Hindlimb muscle (tissue), 1 donor: ENCODE measurements at regions not wholly inside any gene's neighbourhood (a gene's known extent, or its start where the extent isn't known, plus 50 kb on each side); places are given as distances from the start of the nearest gene placed in this dataset.

Source experiments
- DNase-seq: peaks from one replicate; pipeline ENCODE4 v3.0.0-alpha.2; 2013

DNA sequence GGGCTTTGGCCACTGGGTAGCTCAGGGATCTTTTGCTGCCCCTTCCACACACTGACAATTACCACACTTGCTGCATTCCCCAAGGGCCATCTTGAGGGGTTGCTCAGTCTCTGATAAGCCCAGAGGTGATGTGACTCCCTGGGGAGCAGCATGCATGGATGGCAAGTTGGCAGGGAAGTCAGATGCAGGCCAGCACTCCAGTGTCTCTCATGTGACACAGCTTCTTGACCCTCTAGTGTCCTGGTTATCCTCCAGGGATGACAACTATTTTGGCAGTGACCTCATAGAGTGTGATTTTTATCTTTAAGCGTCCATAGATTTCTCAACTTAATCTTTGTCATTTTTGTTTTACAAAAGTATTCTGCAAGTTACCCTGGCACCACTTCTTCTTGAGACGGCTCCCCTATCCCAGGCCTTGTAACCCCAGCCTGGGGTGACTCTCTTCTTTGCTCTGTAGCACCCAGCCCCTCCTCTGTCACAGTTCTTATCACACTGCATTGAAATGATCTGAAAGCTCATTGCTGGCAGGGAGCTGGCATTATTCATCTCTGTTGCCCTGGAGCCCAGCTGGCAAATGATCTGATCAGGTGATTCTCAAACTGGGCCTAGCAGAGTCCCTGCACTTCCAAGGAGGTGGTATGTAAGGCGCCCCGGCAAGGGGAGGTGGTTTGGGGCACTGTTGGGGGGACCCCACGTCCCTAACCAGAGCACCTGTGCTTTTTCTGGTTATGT lies 72.6 kb downstream of the TENT5C start:
- no peak for DNase-seq

DNA sequence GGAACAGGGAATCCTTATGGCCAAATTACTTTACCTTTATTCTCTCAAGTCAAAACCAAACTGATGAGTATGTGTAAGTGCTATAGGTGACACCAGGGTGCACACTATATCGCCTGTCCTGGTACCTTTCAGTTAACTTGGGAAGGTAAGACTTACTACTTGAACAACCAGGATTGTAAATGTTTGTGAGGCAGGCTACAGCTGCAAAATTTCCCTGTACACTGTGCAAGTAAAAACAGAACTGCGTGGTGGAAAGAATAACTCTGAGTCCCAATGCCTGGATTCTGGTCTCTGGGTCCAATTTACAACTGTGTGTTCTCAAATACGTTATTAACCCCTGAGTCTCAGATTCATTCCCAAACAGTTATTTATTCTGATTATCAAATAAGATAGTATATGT lies 73.5 kb downstream of the TENT5C start:
- DNase-seq: no peak

DNA sequence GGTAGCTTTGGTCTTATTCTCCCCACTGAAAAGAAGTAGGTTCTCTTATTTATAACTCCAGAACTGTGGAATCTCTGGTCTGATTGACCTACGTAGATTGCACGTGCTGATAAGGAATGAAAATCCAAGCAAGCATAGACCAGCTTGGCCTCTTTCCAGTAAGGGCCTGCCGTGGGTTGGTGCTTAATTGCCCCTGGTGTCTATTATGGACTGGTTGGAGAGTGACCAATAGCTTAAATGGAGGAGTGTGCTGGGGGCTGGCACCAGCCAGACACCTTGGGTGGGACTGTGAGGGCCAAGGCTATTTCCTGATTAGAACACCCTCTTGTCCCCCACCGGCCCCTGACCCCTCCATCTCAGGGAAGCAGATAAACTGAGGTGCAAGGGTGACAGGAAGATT lies 74.0 kb downstream of the TENT5C start:
- DNase-seq: no peak

DNA sequence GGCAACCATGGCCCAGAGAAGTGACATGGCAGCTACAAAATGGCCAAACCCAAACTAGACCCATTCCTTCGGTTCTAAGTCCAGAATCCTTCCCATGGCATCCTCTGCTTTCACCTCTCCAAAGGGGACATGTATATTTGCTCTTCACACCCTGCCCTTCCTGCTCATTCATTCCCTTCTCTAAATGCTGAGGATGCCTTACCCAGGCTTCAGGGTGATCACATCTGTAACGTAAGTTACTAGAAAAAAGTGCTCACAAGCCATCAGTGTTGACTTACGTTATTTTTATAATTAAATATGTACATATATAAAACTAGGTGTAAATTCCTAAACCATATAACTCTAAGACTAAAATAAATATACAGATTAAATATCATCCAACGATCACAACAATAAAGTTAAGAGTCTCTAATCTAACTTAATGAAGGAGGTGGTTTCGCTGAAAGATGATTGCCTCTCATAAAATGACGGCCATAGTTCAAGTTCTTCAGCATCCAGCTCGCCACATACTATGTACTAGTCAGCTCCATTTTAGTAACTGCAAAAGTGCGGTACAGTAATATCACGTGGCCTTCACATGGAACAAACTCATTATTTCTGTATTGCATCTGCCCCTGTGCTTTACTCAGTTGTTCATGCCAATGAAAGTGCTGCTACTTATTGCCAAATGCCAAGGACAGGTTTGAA lies 74.6 kb downstream of the TENT5C start:
- DNase-seq: no peak

DNA sequence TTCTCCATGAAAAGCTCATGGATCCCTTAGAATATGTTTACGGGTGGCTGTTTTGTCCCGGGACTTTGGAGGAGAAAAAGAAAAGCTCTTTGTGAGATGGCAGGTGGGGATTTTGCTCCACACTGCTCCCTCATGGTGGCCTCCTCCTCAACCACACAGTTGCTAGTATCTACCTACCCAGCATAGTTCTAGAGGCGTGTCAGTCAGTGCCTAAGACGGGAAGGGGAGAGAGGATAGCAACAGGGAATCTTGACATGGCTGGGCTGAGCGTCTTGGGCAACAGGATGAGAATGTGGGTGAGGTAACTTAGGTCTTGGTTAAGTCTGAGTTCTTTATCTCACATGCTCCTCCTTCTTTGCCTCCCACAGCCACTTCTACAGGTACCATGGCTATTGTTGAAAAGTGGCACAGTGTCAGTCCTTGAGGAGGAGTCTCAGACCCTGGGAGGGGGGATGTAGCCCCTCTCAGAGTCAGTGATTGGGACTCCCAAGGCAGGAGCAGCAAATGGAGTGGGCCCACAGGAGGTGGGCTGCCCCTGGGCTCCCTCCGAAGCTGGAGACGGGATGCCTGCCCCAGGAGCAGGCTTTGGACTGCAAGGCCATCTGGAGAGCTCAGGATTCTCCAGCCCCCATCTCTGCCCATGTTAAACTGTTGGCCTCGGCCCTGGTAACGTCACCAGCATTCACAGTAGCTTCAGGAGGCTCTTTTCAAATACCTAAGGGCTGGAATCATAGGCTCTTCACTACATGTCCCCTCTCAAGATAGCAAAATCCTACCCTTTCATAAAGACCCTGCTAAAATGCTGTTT lies 75.4 kb downstream of the TENT5C start:
- no peak for DNase-seq

DNA sequence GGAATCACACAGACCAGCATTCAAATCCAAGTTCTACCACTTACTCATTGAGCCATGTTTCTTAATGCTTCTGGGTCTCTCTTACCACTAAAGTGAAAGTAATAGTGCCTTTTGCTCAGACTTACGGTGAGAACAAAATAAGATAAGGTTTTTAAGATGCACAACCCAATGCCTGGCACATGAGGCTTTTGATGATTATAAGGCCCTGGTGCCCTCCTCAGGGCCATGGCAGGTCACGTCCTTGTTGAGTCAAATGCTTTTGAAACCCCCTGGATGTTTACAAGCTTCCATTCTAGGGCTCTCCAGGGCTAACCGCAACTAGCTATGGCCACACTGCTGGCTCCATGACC lies 76.0 kb downstream of the TENT5C start:
- DNase-seq: no peak

DNA sequence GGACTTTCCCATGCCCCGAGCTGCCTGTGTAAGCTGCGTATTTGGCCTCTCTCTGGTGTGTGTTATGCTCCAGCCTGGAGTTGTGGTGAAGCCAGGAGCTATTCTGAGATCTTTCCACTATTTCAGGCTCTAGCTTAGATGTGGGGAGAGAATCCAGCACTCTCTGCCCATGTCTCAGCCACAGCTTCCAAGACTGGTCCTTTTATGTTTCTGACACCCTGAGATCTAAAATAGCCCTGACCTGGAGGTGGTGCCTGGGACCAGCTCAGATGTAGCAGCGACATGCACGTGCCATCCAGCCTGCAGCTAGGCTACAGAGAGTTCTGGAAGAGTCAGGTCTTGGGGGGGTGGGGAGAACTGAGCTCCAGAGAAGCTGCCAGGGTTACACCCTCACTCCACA lies 76.5 kb downstream of the TENT5C start:
- DNase-seq: no peak

DNA sequence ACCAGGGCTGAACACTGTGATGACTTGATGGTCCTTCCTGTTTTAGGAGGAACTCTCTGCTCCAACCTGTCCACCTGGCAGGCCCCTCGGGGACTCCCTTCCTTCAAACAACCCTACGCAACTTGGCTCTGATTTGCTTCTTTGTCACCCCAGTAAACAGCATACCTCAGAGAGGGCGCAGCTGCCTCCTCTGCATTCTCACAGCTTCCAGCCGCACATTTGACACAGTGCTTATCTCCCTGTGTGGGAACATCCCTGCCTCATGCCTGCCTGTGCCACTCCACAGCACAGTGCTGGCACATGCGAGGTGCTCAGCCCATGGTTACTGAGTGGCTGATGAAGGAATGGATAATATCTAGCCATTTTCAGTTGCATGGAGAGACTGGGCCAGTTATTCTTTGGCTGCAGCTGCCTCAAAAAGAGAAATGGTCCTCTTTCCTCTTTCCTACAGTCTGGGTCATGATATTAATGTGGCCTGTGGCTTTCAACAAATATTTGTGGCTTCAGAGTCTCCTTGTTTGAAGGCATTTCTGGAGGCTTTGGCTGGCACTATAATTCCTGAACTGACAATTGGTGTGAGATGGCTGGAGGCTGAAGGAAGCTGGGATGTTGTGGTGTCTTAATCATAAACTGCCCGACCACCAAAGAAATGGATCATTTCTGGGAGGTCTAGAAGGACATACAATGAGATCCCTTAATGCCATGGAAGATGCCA lies 77.9 kb downstream of the TENT5C start:
- no peak for DNase-seq

DNA sequence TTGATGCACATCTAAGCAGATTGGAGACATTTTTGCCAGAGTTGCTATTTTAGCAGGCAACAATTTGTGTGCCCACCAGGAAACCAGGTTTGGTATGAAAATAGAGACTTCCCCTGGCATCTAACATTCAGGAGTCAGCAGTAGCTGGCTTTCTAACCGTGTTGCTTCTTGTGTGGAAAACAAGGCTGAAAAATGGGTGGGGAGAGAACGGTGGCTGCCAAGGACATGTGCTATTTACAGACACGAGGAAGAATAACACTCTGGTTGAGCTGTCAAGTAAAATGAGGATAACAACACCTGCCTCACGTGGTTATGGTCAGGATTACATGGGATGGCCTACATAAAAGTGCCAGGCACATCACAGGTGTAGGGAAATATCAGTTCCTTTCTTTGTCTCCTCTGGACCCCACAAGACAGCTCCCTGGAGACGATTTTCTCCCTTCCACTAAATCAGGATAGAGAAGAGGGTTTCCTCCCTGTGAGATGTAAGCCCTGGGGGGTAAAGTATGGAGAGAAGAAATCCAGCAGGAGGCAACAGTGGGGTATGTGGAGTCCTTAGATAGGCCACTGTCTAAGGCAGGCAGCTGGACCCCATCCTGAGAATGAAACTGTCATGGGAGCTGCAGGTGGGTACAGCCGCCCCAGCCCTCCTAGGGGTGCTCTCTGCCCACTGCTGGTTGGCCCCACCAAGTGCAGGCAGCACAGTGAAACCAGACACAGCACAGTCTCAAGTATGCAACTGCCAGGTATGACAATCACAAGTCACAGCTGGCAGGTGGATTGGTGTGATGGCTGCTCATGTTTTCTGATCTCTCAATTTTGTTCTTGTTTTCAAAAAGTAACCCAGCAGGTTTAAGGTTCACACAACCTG lies 80.3 kb downstream of the TENT5C start:
- no peak for DNase-seq

DNA sequence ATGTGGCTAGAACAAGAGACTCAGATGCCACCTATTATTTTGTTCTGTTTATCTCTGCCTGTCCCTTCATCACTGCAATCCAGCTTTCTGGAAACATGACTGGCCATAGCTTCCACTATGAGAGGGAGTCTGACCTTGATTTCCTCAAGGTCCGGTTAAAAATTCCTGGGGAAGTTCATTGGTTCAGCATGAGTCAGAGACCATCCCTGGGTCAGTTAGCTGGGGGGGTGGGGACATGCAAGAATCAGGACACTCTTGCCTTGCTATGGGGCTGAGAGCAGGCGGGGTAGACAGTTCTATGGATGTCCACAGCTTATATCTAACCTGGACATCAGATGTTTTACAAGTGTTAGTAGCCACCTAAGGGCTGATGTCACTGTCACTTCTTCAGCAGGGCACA lies 81.1 kb downstream of the TENT5C start:
- no peak for DNase-seq

DNA sequence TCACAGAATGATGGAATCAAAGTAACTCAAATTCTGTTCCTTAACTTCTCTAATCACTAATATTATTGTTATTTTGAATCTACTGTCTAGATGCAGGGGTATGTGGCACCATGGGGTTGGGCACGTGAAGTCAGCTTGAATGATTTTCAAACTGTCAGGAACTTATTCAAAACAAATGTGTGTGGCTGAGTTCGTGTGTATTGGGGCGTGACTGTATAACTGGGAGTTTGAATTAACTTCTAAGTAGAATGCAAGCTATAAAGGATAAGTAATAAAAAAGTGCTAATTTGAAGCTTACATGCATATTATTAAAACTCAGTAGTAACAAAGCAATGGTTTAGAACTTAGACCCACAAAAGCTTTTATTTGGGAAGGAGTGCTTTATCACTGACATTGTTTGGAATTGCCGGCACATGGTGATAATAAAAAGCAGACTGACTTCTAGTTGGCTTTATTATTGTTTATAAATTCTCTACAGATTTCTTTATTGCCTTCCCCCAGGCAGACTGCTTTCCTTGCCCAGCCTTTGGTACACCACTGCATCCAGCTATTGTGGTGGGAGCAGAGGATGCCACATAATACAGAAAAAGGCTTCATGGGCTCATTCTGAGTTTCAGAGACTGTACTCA lies 84.3 kb downstream of the TENT5C start:
- DNase-seq: no peak

DNA sequence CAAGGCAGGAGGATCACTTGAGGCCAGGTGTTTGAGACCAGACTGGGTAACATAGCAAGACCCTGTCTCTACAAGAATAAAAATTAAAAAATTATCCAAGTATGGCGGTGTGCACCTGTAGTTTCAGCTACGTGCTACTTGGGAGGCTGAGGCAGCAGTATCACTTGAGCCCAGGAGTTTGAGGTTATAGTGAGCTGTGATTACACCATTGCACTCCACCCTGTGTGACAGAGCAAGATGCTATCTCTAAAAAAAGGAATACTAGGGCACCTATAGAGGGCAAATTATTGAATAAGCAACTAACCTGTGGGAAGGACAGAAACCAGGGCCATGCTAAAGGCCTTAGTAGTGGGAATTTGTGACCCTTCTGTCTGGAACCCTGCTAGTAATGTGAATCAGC lies 86.1 kb downstream of the TENT5C start:
- no peak for DNase-seq

DNA sequence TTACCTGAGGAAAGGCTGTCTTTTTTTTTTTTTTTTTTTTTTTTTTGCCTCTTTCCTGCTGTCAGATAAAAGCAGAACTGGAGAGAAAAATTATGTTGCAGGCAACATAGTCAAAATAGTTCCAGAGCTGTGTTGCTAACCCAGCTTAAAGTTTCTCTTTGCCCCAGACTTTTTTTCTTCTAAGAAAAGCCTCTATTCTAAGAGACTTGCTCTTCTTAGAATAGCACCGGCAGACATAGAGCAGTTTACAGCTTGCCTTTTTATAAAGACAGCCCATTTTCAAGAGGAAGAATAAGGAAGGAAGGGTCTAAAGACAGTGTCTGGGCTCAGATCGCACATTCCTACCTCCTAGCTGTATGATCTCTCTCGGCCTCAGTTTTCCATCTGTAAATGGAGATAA lies 88.7 kb downstream of the TENT5C start:
- DNase-seq: no peak

DNA sequence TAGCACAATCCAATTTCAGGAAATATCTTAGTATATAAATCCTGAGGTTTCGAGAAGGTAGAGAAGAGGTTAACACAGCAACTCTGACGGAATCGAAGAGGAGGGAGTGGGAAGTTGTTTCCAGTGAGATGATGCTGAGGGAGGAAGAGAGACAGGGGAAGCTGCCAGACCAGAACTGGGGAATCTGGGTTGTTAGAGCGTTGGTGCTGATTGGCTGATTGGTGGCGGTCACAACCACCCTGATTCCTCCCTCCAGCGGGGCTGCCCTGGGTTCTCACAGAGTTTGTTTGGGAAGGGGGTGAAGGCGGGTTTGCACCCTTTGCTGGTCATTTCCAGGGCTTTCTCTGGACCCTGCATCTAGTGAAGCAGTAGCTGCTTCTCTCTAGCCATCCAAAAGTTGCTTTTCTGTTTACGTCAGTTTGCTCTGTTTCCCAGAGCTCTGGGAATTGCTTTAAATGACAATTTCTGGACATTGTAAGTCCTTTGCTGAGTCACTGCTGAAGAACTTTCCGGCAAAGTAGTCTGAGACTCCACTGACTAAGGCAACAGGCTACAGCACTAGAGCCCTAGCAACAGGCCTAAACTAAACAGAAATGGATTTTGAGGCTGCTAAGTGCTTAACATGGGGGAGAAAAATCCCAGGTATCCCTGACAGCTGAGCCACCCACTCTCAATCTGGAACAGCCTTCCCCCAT lies 90.1 kb downstream of the TENT5C start:
- DNase-seq: peak; percentile 65

DNA sequence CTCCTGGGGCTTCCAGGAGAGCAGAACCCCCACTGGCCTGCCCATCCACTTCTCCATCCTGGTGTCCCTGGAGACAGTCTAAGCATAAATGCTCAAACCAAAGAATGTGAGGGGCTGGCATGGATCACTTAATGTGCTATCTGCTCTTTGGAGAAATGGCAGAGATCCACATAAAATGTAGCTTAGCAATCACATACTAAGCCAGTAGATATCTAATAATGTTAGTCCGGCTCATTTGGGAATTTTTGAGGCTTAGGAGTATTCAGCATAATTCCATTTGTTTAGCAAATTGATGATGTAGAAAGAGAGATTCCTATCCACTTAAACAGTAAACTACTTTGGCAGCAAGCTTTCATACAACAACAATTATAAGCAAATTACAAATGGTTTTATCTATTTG lies 90.7 kb downstream of the TENT5C start:
- no peak for DNase-seq

DNA sequence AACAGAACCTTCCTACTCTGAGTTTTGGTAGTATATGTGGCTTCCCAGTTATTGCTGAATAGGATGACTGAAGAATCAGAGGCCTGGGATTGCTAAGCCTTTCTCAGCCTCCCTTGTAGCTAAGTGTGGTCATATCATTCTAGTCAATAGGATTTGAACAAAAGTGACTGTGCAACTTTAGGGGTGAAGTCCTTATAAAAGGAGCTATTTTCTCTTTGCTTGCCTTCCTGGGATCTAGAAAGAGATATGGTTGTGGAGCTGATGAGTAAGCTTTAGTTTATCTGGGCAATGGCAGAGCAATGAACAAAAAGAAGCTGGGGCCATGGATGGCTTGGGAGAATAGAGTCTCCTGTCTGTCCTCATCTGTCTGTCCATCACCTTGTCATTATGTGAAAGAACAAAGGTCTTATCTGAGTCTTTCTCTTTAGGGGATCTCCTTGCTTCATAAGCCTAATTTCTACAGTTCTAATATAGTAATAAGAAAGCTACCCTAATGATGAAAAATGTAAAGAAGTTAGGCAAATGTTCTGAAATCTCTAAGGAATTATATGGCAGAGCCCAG lies 91.5 kb downstream of the TENT5C start:
- DNase-seq: no peak

DNA sequence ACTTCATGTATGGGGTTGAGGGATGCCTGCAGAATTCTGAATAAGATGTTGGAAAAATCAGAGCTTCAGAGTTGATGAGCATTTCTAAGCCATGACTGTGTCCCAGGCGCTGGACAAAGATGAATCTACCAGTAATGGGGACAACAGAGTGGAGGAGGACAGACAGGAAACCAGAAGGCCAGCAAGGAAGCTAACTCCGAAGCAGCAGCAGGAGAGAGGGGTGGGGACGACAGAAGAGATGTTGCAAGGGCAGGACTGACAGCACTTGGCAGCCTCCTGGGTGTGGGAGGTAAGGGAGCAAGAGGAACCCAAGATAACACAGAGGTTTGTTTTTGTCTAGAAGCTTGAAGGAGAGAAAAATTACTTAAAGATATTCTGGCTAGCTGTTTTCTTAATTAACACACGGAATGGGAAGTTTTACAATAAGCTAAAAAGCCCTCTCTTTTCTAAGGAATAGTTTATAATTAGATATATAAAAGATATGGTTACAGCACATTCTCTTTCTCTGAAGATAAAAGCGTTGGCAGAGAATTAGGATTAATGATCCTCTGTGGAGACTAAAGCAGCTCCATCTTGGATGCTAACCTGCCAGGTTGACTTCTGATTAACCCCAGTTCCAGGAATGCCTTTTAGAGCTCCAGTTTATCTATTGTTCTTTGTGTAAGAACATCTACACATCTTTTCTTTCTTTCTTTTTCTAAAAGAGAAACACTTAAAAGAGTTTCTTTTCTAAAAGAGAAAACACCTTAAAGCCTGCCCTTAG lies 92.7 kb downstream of the TENT5C start:
- no peak for DNase-seq

DNA sequence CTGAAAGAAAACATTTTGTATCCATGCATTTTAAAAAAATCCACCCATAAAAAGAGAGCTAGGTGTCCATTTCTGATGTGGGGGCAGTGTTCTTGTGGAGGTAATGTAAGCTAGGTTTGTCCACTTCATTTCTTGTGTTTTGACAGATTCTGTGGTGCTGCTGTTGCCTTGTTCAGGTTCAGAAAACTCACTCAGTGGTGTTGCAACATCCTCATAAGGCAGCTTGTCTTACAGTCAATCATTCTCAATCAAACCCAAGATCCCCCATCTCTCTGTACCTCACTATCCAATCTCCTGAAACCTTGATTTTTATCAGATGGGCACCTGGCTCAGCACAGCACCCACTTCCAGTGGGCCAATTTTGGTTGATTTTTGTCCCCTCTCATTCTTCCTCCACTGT lies 94.1 kb downstream of the TENT5C start:
- DNase-seq: no peak

DNA sequence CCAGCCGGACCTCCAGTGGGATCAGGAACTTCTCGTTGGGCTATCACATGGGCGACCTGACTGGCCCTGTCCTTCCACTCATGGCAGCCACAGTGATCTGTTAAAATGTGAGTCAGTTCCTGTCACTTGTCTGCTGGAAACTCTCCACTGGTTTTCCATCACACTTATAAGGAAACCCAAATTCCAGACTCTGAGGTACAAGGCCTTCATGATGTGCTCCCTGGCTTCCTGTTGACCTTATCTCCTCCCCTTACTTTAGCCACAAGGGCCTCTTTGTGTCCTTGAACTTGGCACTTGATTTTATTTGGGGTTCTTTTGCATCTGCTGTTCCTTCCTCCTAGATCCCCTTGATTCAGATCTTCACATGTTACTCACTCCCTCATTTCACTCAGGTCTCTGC lies 96.8 kb downstream of the TENT5C start:
- DNase-seq: no peak

DNA sequence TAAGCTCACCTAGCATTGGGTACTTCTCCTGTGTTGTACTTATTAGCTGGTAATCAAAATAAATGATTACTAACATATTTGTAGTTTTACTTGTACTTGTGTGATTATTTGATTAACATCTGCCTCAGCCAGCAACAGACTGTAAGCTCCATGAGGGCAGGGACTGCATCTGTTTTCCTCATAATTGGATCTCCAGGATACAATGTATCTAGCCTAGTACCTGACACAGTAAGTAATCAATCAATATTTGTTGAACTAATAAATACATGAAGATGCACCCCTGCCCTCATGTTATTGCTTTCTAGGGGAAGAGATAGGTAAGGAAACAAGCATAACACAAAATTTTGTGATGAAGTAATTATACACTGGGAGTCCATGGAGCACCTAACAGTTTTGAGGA lies 101.5 kb downstream of the TENT5C start:
- DNase-seq: no peak
